HG02981 (cell line): ENCODE measurements at regions not wholly inside any gene's neighbourhood (a gene's known extent, or its start where the extent isn't known, plus 50 kb on each side); places are given as distances from the start of the nearest gene placed in this dataset.

Experiments used
- ATAC-seq: cut with Tn5 transposase; IDR thresholded peaks from one replicate; pipeline ENCODE4 v1.9.1; 2021; ENCODE audit warnings: mild to moderate bottlenecking, moderate library complexity; ENCODE audit not compliant: unreplicated experiment

DNA sequence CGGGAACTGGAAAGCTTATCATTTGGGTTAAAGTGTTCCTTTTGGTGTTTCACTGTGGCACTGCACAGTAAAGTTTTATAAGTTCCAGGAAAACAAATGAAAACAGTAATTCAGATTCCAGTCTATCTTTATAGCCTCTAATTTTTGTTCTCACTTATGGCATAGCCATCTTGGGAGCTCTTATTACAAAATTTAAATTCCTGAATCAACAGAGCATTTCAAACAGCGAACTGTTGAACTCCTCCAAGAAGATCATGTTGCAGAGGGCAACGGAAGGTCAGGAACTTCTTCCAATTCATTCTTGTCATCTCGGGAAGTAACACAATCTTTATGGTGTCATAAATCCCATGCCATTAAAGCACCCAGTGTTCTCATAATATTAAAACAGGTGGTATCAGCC lies 229.1 kb downstream of the KCNC2 start:
- ATAC-seq: no peak

- no peak for ATAC-seq
Observed at GRCh38 chr12:74981541-74981940, 228.1 kb downstream of the KCNC2 start.

- no peak for ATAC-seq
Observed at GRCh38 chr12:74983917-74984316, 225.7 kb downstream of the KCNC2 start.

DNA sequence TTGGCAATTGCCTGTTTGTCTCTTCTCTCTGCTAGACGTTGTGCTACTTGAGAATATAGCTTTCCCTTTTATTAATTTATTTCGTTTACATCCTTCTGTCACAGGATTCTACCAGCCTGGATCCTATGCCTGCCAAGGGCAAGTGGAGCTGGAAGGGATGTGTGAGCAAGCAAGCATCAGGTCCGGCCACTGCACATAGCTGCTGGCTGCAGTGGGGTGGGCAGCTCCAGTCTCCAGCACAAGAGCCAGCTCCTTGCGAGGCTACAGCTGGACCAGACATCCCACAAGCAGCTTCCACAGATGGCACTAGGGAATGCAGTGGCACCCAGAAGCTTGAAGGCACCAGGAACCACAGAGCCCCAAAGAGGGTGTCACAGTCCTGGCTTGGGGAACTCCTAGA lies 225.0 kb downstream of the KCNC2 start:
- no peak for ATAC-seq

- no peak for ATAC-seq
Observed at GRCh38 chr12:74985293-74985985, 224.2 kb downstream of the KCNC2 start.

DNA sequence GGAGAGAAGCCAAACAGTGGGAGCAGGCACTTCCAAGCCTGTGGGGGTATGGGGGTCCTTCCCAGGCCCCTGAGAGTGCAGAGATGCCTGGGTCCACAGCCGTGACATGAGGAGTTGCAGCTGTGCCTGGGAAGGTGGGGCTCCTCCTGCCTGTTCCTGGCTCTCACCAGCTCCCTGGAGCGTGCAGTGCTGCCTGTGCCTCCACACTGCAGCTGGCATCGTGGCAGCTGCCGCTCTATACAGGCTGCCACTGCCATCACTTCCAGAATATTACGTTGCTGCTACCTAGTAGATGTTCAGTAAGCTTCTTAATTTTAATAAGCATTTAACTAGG lies 223.7 kb downstream of the KCNC2 start:
- ATAC-seq: no peak

DNA sequence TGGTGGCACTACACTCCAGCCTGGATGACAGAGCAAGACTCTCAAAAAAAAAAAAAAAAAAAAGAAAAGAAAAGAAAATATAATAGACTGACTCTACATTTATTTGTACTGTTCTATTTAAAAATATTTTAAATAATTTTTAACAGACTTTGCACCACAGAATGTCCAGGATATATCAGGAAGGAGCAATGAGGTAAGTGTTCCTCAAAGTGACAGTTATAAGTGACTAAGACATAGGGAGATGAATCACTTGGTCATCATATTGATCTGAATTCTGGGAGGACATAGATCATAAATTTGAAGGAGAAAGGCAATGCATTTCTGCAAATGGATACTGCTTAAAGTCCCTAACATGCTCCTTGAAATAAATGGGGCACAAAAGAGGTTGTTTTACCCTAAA lies 221.5 kb downstream of the KCNC2 start:
- no peak for ATAC-seq
